ENCODE measurements at regions not wholly inside any gene's neighbourhood (a gene's known extent, or its start where the extent isn't known, plus 50 kb on each side); places are given as distances from the start of the nearest gene placed in this dataset.
"Not testable (repeated sequence)": the region's sequence is repeated elsewhere in the genome, so short reads cannot be mapped to it uniquely, and the experiment has no call there.

- no peak for DNase-seq (ENCODE audit: insufficient read length, low spot score)
- FAIRE-seq = no peak
Observed at GRCh38 chr5:142245786-142246185, 79.0 kb downstream of the SPRY4 start.

DNA sequence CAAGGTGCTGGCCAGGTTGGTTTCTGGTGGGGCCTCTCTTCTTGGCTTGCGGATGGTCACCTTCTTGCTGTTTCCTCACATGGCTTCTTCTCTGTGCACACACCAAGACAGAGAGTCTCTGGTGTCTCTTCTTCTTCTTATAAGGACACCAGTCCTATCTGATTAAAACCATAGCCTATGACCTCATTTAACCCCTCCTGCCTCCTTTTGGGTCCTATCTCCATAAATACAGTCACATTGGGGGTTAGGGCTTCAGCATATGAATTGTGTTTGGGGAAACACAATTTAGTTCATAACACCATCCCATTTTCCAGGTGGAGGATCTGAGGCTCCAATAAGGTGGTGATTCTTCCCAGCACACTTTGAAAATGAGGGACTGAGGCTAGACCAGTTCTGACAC lies 80.4 kb downstream of the SPRY4 start:
- FAIRE-seq (no peak), DNase-seq (ENCODE audit: insufficient read length, low spot score) (no peak)
- TF ChIP-seq CTCF (IDR thresholded peaks at IDR 0.05; ENCODE audit: insufficient read depth, missing control alignments) = no peak

More at GRCh38 chr5:142245786-142246185, 79.0 kb downstream of the SPRY4 start:
- no peak for TF ChIP-seq CTCF (IDR thresholded peaks at IDR 0.05; ENCODE audit: insufficient read depth, missing control alignments)

- no peak for FAIRE-seq
- no peak for DNase-seq (ENCODE audit: insufficient read length, low spot score)
- TF ChIP-seq CTCF (IDR thresholded peaks at IDR 0.05; ENCODE audit: insufficient read depth, missing control alignments) = no peak
Observed at GRCh38 chr5:142242272-142242671, 82.5 kb downstream of the SPRY4 start.

- no peak for TF ChIP-seq CTCF (IDR thresholded peaks at IDR 0.05; ENCODE audit: insufficient read depth, missing control alignments)
Observed at GRCh38 chr5:142239394-142240159, 85.2 kb downstream of the SPRY4 start.

DNA sequence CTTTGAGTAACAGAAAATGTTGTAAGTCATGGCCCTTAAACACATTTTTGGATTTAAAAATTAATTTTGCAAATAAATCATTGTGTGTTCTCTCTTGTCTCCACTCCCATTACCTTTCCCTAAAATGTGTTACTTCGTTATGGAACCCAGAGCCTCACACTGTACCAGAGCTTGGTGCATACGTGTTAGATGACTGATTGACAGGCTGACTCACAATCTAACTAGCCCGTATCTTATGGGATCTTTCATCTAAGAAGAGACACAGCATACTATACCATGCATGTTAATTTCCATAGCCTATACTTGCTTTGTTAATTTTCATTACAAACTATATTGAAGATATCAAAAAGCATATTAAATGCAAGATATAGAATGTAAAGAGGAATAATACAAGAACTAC lies 87.1 kb downstream of the SPRY4 start:
- DNase-seq (ENCODE audit: insufficient read length, low spot score) (no peak), FAIRE-seq (no peak)
- TF ChIP-seq CTCF (IDR thresholded peaks at IDR 0.05; ENCODE audit: insufficient read depth, missing control alignments) = no peak

More at GRCh38 chr5:142239394-142240159, 85.2 kb downstream of the SPRY4 start:
- DNase-seq (ENCODE audit: insufficient read length, low spot score) (no peak), FAIRE-seq (no peak)

- not testable (repeated sequence) for FAIRE-seq; DNase-seq (ENCODE audit: insufficient read length, low spot score)
Observed at GRCh38 chr5:142236673-142237290, 88.0 kb downstream of the SPRY4 start.

GRCh38 chr5:142235870-142236672 lies 88.8 kb downstream of the SPRY4 start:
- DNase-seq (ENCODE audit: insufficient read length, low spot score) (no peak), FAIRE-seq (no peak)
- TF ChIP-seq CTCF (IDR thresholded peaks at IDR 0.05; ENCODE audit: insufficient read depth, missing control alignments) = no peak

All from D721Med (cell line).